ENCODE measurements at regions not wholly inside any gene's neighbourhood (a gene's known extent, or its start where the extent isn't known, plus 50 kb on each side); places are given as distances from the start of the nearest gene placed in this dataset.

DNA sequence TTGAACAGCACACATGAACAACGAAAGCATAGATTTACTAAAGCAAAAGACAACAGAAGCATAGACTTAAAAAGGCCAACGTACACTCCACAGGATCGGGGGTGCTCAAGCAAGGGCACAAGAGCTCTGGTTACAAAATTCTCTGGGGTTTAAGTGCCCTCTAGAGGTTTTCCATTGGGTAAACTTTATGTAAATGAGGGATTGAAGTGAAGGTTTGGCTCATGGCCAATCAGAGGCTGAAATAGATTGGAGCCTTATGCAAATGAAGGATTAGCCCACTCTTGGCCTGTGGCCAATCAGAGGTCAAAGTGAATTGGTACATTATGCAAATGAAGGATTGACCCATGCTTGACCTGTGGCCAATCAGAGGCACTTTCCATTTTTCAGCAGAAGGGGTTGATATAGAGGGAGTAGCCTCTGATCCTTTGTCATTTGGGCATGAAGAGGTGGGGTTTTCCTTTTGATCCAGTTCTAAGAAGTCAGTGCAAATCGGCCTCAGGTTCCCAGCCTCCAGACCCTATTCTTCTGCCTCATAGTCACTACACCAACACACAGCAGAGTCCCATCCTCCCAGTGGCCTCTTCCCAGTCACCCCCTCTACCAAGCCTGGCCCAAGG, 244.9 kb downstream of the THBS2 start:
- H3K4me3 ChIP-seq (ENCODE audit: low read depth, low read length), result no peak overlapping the region
- DNase-seq, result no peak
- POLR2A ChIA-PET, result no interaction called here
- no peak overlapping the region for H3K4me3 Mint-ChIP-seq (ENCODE audit: unreplicated experiment)
- TF ChIP-seq, protein P1, sequence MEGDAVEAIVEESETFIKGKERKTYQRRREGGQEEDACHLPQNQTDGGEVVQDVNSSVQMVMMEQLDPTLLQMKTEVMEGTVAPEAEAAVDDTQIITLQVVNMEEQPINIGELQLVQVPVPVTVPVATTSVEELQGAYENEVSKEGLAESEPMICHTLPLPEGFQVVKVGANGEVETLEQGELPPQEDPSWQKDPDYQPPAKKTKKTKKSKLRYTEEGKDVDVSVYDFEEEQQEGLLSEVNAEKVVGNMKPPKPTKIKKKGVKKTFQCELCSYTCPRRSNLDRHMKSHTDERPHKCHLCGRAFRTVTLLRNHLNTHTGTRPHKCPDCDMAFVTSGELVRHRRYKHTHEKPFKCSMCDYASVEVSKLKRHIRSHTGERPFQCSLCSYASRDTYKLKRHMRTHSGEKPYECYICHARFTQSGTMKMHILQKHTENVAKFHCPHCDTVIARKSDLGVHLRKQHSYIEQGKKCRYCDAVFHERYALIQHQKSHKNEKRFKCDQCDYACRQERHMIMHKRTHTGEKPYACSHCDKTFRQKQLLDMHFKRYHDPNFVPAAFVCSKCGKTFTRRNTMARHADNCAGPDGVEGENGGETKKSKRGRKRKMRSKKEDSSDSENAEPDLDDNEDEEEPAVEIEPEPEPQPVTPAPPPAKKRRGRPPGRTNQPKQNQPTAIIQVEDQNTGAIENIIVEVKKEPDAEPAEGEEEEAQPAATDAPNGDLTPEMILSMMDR (IDR thresholded peaks at IDR 0.05; ENCODE audit: insufficient read depth in 1 of 2, low read depth in 1 of 2, low read length in 1 of 2, severe bottlenecking in 1 of 2, unreplicated experiment in 1 of 2), result no peak
- no peaks in the 10 kb centered on the region for H3K4me1 ChIP-seq
- no peak overlapping the region for H3K27ac Mint-ChIP-seq (ENCODE audit: unreplicated experiment)
- H3K27me3 ChIP-seq (replicated peaks; ENCODE audit: control insufficient read depth, insufficient read depth, low read length), result no peaks in the 10 kb centered on the region
- intact Hi-C loops (cut with micrococcal nuclease; ENCODE audit: unreplicated experiment), result no loop called here
- H3K27me3 Mint-ChIP-seq (ENCODE audit: insufficient read depth, unreplicated experiment), result no peaks in the 10 kb centered on the region
- peaks cover 14% of the 10 kb centered on the region for H3K9me3 Mint-ChIP-seq (ENCODE audit: unreplicated experiment)
- no peaks in the 10 kb centered on the region for H3K36me3 ChIP-seq (ENCODE audit: control insufficient read depth, insufficient read depth, low read length)
- no TSS peak for BruUV-seq (replicated peaks)
- CTCF ChIA-PET, result no interaction called here
- H3K9me3 ChIP-seq, result 0 out of 2 replicates have a peak, but pooled peaks cover 3% of the 10 kb centered on the region
- H3K36me3 Mint-ChIP-seq (ENCODE audit: insufficient read depth, unreplicated experiment), result no peaks in the 10 kb centered on the region
- no peaks in the 10 kb centered on the region for H3K4me1 Mint-ChIP-seq (ENCODE audit: low read depth, unreplicated experiment)

- Mint-ChIP-seq H3K27me3 (ENCODE audit: insufficient read depth, unreplicated experiment) (no peaks in the 10 kb centered on the region), H3K9me3 (ENCODE audit: unreplicated experiment) (peaks cover 25% of the 10 kb centered on the region), H3K36me3 (ENCODE audit: insufficient read depth, unreplicated experiment) (no peaks in the 10 kb centered on the region), H3K27ac (ENCODE audit: unreplicated experiment) (no peak overlapping the region), H3K4me3 (ENCODE audit: unreplicated experiment) (no peak overlapping the region), H3K4me1 (ENCODE audit: low read depth, unreplicated experiment) (no peaks in the 10 kb centered on the region)
- ChIA-PET POLR2A (no interaction called here), CTCF (no interaction called here)
- Histone ChIP-seq H3K27me3 (replicated peaks; ENCODE audit: control insufficient read depth, insufficient read depth, low read length) (no peaks in the 10 kb centered on the region), H3K9me3 (0 out of 2 replicates have a peak, but pooled peaks cover 3% of the 10 kb centered on the region), H3K4me1 (no peaks in the 10 kb centered on the region), H3K36me3 (ENCODE audit: control insufficient read depth, insufficient read depth, low read length) (no peaks in the 10 kb centered on the region), H3K4me3 (ENCODE audit: low read depth, low read length) (no peak overlapping the region)
- TF ChIP-seq, protein P1 (IDR thresholded peaks at IDR 0.05; ENCODE audit: insufficient read depth in 1 of 2, low read depth in 1 of 2, low read length in 1 of 2, severe bottlenecking in 1 of 2, unreplicated experiment in 1 of 2), result no peak
- BruUV-seq (replicated peaks), result no TSS peak
- DNase-seq, result no peak
- intact Hi-C loops (cut with micrococcal nuclease; ENCODE audit: unreplicated experiment), result no loop called here
Observed at GRCh38 chr6:169005166-169005565, 248.5 kb downstream of the THBS2 start.

- DNase-seq, result no peak
- Mint-ChIP-seq H3K4me1 (ENCODE audit: low read depth, unreplicated experiment) (no peaks in the 10 kb centered on the region), H3K27me3 (ENCODE audit: insufficient read depth, unreplicated experiment) (no peaks in the 10 kb centered on the region), H3K27ac (ENCODE audit: unreplicated experiment) (no peak overlapping the region), H3K9me3 (ENCODE audit: unreplicated experiment) (peaks cover 24% of the 10 kb centered on the region), H3K4me3 (ENCODE audit: unreplicated experiment) (no peak overlapping the region), H3K36me3 (ENCODE audit: insufficient read depth, unreplicated experiment) (no peaks in the 10 kb centered on the region)
- H3K4me3 ChIP-seq (ENCODE audit: low read depth, low read length), result no peak overlapping the region
- BruUV-seq (replicated peaks), result no TSS peak
- H3K4me1 ChIP-seq, result no peaks in the 10 kb centered on the region
- TF ChIP-seq, protein P1 (IDR thresholded peaks at IDR 0.05; ENCODE audit: insufficient read depth in 1 of 2, low read depth in 1 of 2, low read length in 1 of 2, severe bottlenecking in 1 of 2, unreplicated experiment in 1 of 2), result no peak
- CTCF ChIA-PET, result no interaction called here
- no peaks in the 10 kb centered on the region for H3K36me3 ChIP-seq (ENCODE audit: control insufficient read depth, insufficient read depth, low read length)
- no peaks in the 10 kb centered on the region for H3K27me3 ChIP-seq (replicated peaks; ENCODE audit: control insufficient read depth, insufficient read depth, low read length)
- POLR2A ChIA-PET, result no interaction called here
- H3K9me3 ChIP-seq, result no peaks in the 10 kb centered on the region
- intact Hi-C loops (cut with micrococcal nuclease; ENCODE audit: unreplicated experiment), result no loop called here
Observed at GRCh38 chr6:169000022-169000421, 253.6 kb downstream of the THBS2 start.
